Endothelial cell of umbilical vein (primary cell): ENCODE measurements at regions not wholly inside any gene's neighbourhood (a gene's known extent, or its start where the extent isn't known, plus 50 kb on each side); places are given as distances from the start of the nearest gene placed in this dataset.

Experiments
- BruUV-seq: library from RNA; stranded (reverse); fragments of 400-500 nt; replicated peaks from 2 replicates; lab custom pipeline; 2021; lab: Mats Ljungman, UMichigan
- CTCF ChIA-PET: fragments of 300-600, 350-600 bp; sonication (Branson Sonifier 250); formaldehyde crosslinking; loops from one replicate; lab custom pipeline; 2021; ENCODE audit warnings: antibody characterized with exemption, inconsistent platforms; lab: Charles Lee
- POLR2A ChIA-PET: fragments of 300-600, 350-600 bp; sonication (Branson Sonifier 250); formaldehyde crosslinking; loops from one replicate; lab custom pipeline; 2021; ENCODE audit warnings: antibody characterized with exemption, inconsistent platforms; lab: Charles Lee
- DNase-seq: peaks from one replicate; pipeline ENCODE4 v3.0.0-alpha.2; 2011; ENCODE audit warnings: low read depth, low spot score
- FAIRE-seq: peaks from 2 replicates; lab custom pipeline; 2011; peaks lifted over from hg19 to GRCh38; lab: Jason Lieb, UNC
- H2AFZ ChIP-seq: 2 replicates; pipeline ENCODE4 v1.6.0; 2012; ENCODE audit warnings: low read depth, low read length, control low read depth, inconsistent platforms
- H3K27ac ChIP-seq: 2 replicates; pipeline ENCODE4 v1.5.1; 2011; ENCODE audit warnings: low read depth, mild to moderate bottlenecking, control low read depth, low read length, moderate library complexity; ENCODE audit not compliant: insufficient read depth
- H3K27me3 ChIP-seq, 2 experiments: 2 replicates each; pipeline versions ENCODE4 v1.6.0 to v1.6.1; 2011; ENCODE audit warnings: low read length in 2 of 2, mixed read lengths in 1 of 2; ENCODE audit not compliant: control insufficient read depth in 2 of 2, insufficient read depth in 2 of 2
- H3K36me3 ChIP-seq, 2 experiments: 2 replicates in 1 of 2; 3 replicates in 1 of 2; pipeline ENCODE4 v1.5.1; 2011; ENCODE audit warnings: low read length in 2 of 2, mild to moderate bottlenecking in 1 of 2, moderate library complexity in 1 of 2; ENCODE audit not compliant: control insufficient read depth in 2 of 2, insufficient read depth in 2 of 2; ENCODE audit errors: extremely low read depth in 1 of 2
- H3K4me1 ChIP-seq: 3 replicates; pipeline ENCODE4 v1.5.1; 2011; ENCODE audit warnings: mild to moderate bottlenecking, low read length; ENCODE audit not compliant: control insufficient read depth, insufficient read depth; ENCODE audit errors: extremely low read depth
- H3K4me2 ChIP-seq: 2 replicates; pipeline ENCODE4 v1.6.1; 2011; ENCODE audit warnings: low read length, control low read depth, mixed read lengths; ENCODE audit not compliant: insufficient read depth
- H3K4me3 ChIP-seq, 3 experiments: fragments of 200-600 bp in 1 of 3; sonication (generic), shearing (Covaris generic) in 1 of 3; replicated peaks in 1 of 3; 2 replicates each; pipeline ENCODE4 v1.5.1; 2011 to 2016; ENCODE audit warnings: control low read depth in 3 of 3, low read length in 3 of 3, mild to moderate bottlenecking in 2 of 3, inconsistent platforms in 1 of 3, low read depth in 1 of 3, moderate library complexity in 1 of 3; ENCODE audit not compliant: insufficient read depth in 1 of 3
- H3K79me2 ChIP-seq: 2 replicates; pipeline ENCODE4 v1.6.0; 2012; ENCODE audit warnings: low read length, inconsistent platforms; ENCODE audit not compliant: control insufficient read depth, insufficient read depth
- H3K9ac ChIP-seq: replicated peaks from 2 replicates; pipeline ENCODE3; 2011; ENCODE audit warnings: low read length, control low read depth; ENCODE audit not compliant: insufficient read depth; ENCODE audit errors: extremely low read depth
- H3K9me1 ChIP-seq: replicated peaks from 3 replicates; pipeline ENCODE4 v1.6.0; 2011; ENCODE audit warnings: mild to moderate bottlenecking, low read length; ENCODE audit not compliant: control insufficient read depth, insufficient read depth; ENCODE audit errors: extremely low read depth
- H3K9me3 ChIP-seq: replicated peaks from 2 replicates; pipeline ENCODE4 v1.5.1; 2012; ENCODE audit warnings: low read length, inconsistent platforms; ENCODE audit not compliant: control insufficient read depth, insufficient read depth
- H4K20me1 ChIP-seq: replicated peaks from 2 replicates; pipeline ENCODE3; 2011; ENCODE audit warnings: mild to moderate bottlenecking, low read length; ENCODE audit not compliant: control insufficient read depth, insufficient read depth; ENCODE audit errors: extremely low read depth
- EZH2 ChIP-seq: IDR thresholded peaks from 2 replicates; pipeline ENCODE4 v1.6.1; 2012; ENCODE audit warnings: borderline replicate concordance, low read depth, mild to moderate bottlenecking, moderate library complexity, low read length, inconsistent platforms; ENCODE audit not compliant: severe bottlenecking
- FOS ChIP-seq: IDR thresholded peaks from 2 replicates; pipeline ENCODE4 v1.6.1; 2011; ENCODE audit warnings: mild to moderate bottlenecking, low read length, moderate library complexity, borderline replicate concordance; ENCODE audit not compliant: insufficient read depth
- GATA2 ChIP-seq: IDR thresholded peaks from 2 replicates; pipeline ENCODE4 v1.7.0; 2011; ENCODE audit warnings: low read depth, mild to moderate bottlenecking, moderate library complexity, mixed read lengths, low read length; ENCODE audit not compliant: insufficient read length, insufficient read depth
- JUN ChIP-seq: IDR thresholded peaks from 2 replicates; pipeline ENCODE4 v1.6.1; 2011; ENCODE audit warnings: borderline replicate concordance, low read depth; ENCODE audit not compliant: insufficient read length, insufficient read depth
- MYC ChIP-seq: IDR thresholded peaks from one replicate; pipeline ENCODE4 v1.6.1; 2011; ENCODE audit warnings: mild to moderate bottlenecking, low read depth, low read length
- POLR2A ChIP-seq: IDR thresholded peaks from 2 replicates; pipeline ENCODE4 v1.6.1; 2012; ENCODE audit warnings: low read depth, mild to moderate bottlenecking, control low read depth, low read length
- POLR2AphosphoS5 ChIP-seq: IDR thresholded peaks from 2 replicates; pipeline ENCODE4 v1.6.1; 2012; ENCODE audit warnings: low read depth, mild to moderate bottlenecking, control low read depth, low read length, moderate library complexity; ENCODE audit not compliant: insufficient read depth
- dilution Hi-C: fragments of 300-500 bp; cut with MboI; formaldehyde crosslinking; loops from one replicate; pipeline ENCODE4 v1.15.0; 2019; ENCODE audit warnings: low sequenced_read_pairs; ENCODE audit not compliant: extremely low pct_ligation_motif_present
- intact Hi-C: fragments of 100-400 bp; cut with micrococcal nuclease; formaldehyde crosslinking; loops from one replicate; pipeline ENCODE4 v1.10.0; 2022
- TF ChIP-seq, protein P1 (sequence below), 2 donors: IDR thresholded peaks; 1 replicate in 1 of 2; 2 replicates in 1 of 2; pipeline ENCODE4 v1.5.1; 2011; ENCODE audit warnings: low read length in 2 of 2, mild to moderate bottlenecking in 2 of 2, moderate library complexity in 2 of 2, control low read depth in 1 of 2, inconsistent platforms in 1 of 2, low read depth in 1 of 2; ENCODE audit not compliant: insufficient read depth in 1 of 2; ENCODE audit errors: extremely low read depth in 1 of 2
- TF ChIP-seq, protein P2 (sequence below): IDR thresholded peaks from 2 replicates; pipeline ENCODE4 v1.6.1; 2011; ENCODE audit not compliant: insufficient read depth, insufficient read length

DNA sequence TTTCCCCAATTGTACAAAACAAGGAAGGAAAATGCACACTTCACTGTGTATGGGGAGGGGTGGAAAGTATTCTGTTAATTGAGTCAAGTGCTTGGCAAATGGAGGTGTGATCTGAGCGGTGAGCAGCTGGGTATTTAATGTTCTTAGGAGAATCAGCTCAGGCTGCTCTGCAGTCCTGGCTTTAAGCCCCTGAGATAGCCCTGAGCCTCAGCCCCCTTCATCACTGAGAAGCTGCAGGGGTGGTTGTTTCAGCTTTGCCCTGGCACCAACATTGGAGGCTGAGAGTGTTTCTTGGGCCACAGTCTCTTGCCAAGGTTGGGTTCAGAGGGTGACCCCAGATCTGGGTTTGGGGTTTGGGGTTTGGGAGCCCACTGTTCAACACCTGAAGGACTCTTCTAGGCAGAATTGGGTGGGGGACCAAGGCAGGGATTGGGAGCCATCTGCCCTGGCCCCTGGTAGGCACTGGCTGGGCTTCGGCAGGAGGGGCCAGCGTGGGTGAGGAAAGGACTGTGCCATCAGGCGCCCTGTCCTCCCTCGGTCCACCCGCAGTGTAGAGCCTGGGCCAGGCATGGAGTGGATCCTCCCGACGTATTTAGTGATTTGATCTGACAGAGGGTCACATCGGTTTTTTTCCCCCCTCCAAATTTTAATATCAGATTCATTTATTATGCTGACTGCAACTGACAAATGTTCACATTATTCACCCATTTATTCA lies 66.7 kb upstream of the ZNF536 start:
- H3K9me3 ChIP-seq = peaks cover 4% of the 10 kb centered on the region
- no peaks in the 10 kb centered on the region for H4K20me1 ChIP-seq
- POLR2A ChIA-PET = no interaction called here
- no peaks in the 10 kb centered on the region for H3K27me3 ChIP-seq
- no peak for TF ChIP-seq POLR2A
- no peak for TF ChIP-seq JUN
- TF ChIP-seq POLR2AphosphoS5 = no peak
- TF ChIP-seq, protein P1, sequence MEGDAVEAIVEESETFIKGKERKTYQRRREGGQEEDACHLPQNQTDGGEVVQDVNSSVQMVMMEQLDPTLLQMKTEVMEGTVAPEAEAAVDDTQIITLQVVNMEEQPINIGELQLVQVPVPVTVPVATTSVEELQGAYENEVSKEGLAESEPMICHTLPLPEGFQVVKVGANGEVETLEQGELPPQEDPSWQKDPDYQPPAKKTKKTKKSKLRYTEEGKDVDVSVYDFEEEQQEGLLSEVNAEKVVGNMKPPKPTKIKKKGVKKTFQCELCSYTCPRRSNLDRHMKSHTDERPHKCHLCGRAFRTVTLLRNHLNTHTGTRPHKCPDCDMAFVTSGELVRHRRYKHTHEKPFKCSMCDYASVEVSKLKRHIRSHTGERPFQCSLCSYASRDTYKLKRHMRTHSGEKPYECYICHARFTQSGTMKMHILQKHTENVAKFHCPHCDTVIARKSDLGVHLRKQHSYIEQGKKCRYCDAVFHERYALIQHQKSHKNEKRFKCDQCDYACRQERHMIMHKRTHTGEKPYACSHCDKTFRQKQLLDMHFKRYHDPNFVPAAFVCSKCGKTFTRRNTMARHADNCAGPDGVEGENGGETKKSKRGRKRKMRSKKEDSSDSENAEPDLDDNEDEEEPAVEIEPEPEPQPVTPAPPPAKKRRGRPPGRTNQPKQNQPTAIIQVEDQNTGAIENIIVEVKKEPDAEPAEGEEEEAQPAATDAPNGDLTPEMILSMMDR (IDR thresholded peaks at IDR 0.05; ENCODE audit: extremely low read depth in 1 of 2, insufficient read depth in 1 of 2, low read depth in 1 of 2, low read length in 2 of 2) = no peak
- TF ChIP-seq FOS = no peak
- TF ChIP-seq MYC = no peak
- TF ChIP-seq GATA2 = no peak
- TF ChIP-seq EZH2 = no peak
- TF ChIP-seq, protein P2, sequence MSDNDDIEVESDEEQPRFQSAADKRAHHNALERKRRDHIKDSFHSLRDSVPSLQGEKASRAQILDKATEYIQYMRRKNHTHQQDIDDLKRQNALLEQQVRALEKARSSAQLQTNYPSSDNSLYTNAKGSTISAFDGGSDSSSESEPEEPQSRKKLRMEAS = no peak
- H3K36me3 ChIP-seq = no peaks in the 10 kb centered on the region
- H3K9me1 ChIP-seq = no peaks in the 10 kb centered on the region
- no peak overlapping the region for H2AFZ ChIP-seq
- FAIRE-seq (no peak), DNase-seq (no peak)
- no peak overlapping the region for H3K4me2 ChIP-seq
- CTCF ChIA-PET = no interaction called here
- dilution Hi-C loops = no loop called here
- no peak overlapping the region for H3K9ac ChIP-seq
- no peak overlapping the region for H3K4me3 ChIP-seq
- H3K4me1 ChIP-seq = no peaks in the 10 kb centered on the region
- no TSS peak for BruUV-seq
- H3K79me2 ChIP-seq = no peaks in the 10 kb centered on the region
- intact Hi-C loops = no loop called here
- H3K27ac ChIP-seq = no peak overlapping the region
